HepG2 (cell line): ENCODE measurements at regions not wholly inside any gene's neighbourhood (a gene's known extent, or its start where the extent isn't known, plus 50 kb on each side); places are given as distances from the start of the nearest gene placed in this dataset.

ENCODE experiments used
- ATAC-seq: fragments of 200-7000 bp; cut with Tn5 transposase; 3 replicates; pipeline ENCODE4 v1.9.1; 2020; ENCODE audit warnings: mild to moderate bottlenecking, moderate library complexity
- BruUV-seq: library from RNA; stranded (reverse); fragments of 400-500 nt; replicated peaks from 2 replicates; lab custom pipeline; 2021; lab: Mats Ljungman, UMichigan
- CTCF ChIA-PET: fragments of 300-600 bp; formaldehyde crosslinking; extraction: SDS; loops from one replicate; lab custom pipeline; 2021; ENCODE audit warnings: low total read pairs, inconsistent platforms, low intra/inter-chr PET ratio; lab: Yijun Ruan, JAX
- POLR2A ChIA-PET: fragments of 350-600 bp; sonication (Branson Sonifier 250); formaldehyde crosslinking; loops from one replicate; lab custom pipeline; 2020; ENCODE audit warnings: antibody characterized with exemption, inconsistent platforms; lab: Yijun Ruan, JAX
- DNase-seq: peaks from one replicate; pipeline ENCODE4 v3.0.0-alpha.2; 2015; ENCODE audit warnings: low spot score
- FAIRE-seq: peaks from 3 replicates; lab custom pipeline; 2011; peaks lifted over from hg19 to GRCh38; lab: Jason Lieb, UNC
- H2AFZ ChIP-seq: one replicate; pipeline ENCODE4 v1.6.1; 2011; ENCODE audit warnings: low read length, inconsistent platforms
- H3K27ac ChIP-seq: fragments of 300-600 bp; 3 replicates; pipeline ENCODE4 v1.8.0; 2011; ENCODE audit warnings: mixed run types, mild to moderate bottlenecking, mixed read lengths, low read length, inconsistent platforms; ENCODE audit not compliant: insufficient read depth; ENCODE audit errors: extremely low read length
- H3K27me3 ChIP-seq, 2 experiments: fragments of 200-600 bp in 1 of 2; 2 replicates in 1 of 2; 3 replicates in 1 of 2; pipeline versions ENCODE4 v1.6.0 to v1.8.0; 2011; ENCODE audit warnings: low read length in 2 of 2, mild to moderate bottlenecking in 2 of 2, moderate library complexity in 2 of 2, inconsistent platforms in 1 of 2; ENCODE audit not compliant: insufficient read depth in 2 of 2, control insufficient read depth in 1 of 2
- H3K36me3 ChIP-seq, 2 experiments: fragments of 200-600 bp in 1 of 2; replicated peaks in 1 of 2; 2 replicates in 1 of 2; 3 replicates in 1 of 2; pipeline versions ENCODE4 v1.5.1 to v1.8.0; 2011; ENCODE audit warnings: low read length in 2 of 2, inconsistent platforms in 1 of 2; ENCODE audit not compliant: insufficient read depth in 2 of 2, control insufficient read depth in 1 of 2
- H3K4me1 ChIP-seq: 2 replicates; pipeline ENCODE4 v1.5.1; 2012; ENCODE audit warnings: low read length, inconsistent platforms; ENCODE audit not compliant: insufficient read depth
- H3K4me2 ChIP-seq: 2 replicates; pipeline ENCODE4 v1.6.0; 2011; ENCODE audit warnings: low read depth, low read length, inconsistent platforms
- H3K4me3 ChIP-seq, 3 experiments: fragments of 200-600 bp in 1 of 3; sonication (generic), shearing (Covaris generic) in 1 of 3; replicated peaks in 1 of 3; 2 replicates each; pipeline ENCODE4 v1.5.1; 2011 to 2016; ENCODE audit warnings: low read length in 3 of 3, inconsistent platforms in 2 of 3, low read depth in 2 of 3, mild to moderate bottlenecking in 2 of 3, control low read depth in 1 of 3, mixed read lengths in 1 of 3; ENCODE audit not compliant: insufficient read depth in 1 of 3
- H3K79me2 ChIP-seq: one replicate; pipeline ENCODE4 v1.6.1; 2011; ENCODE audit warnings: low read length, inconsistent platforms; ENCODE audit not compliant: insufficient read depth
- H3K9ac ChIP-seq: 2 replicates; pipeline ENCODE4 v1.6.0; 2011; ENCODE audit warnings: mild to moderate bottlenecking, low read depth, low read length, inconsistent platforms; ENCODE audit not compliant: insufficient read depth
- H3K9me3 ChIP-seq: 2 replicates; pipeline ENCODE4 v1.5.1; 2012; ENCODE audit warnings: mild to moderate bottlenecking, low read length
- H4K20me1 ChIP-seq: 2 replicates; pipeline ENCODE4 v1.6.0; 2011; ENCODE audit warnings: inconsistent platforms, mild to moderate bottlenecking, low read length, moderate library complexity; ENCODE audit not compliant: insufficient read depth
- AKAP8 ChIP-seq: sonication (generic); formaldehyde crosslinking; IDR thresholded peaks from 2 replicates; pipeline ENCODE4 v1.5.1; 2020; ENCODE audit warnings: mild to moderate bottlenecking, missing genetic modification reagents
- CCAR2 ChIP-seq: fragments of 200-400 bp; formaldehyde crosslinking; optimal IDR thresholded peaks from 2 replicates; pipeline ENCODE3; 2018; ENCODE audit warnings: low read depth, mild to moderate bottlenecking, low read length, moderate library complexity
- MZF1 ChIP-seq: sonication (generic); formaldehyde crosslinking; IDR thresholded peaks from 2 replicates; pipeline ENCODE4 v1.8.1; 2023; ENCODE audit warnings: mild to moderate bottlenecking, missing genetic modification reagents, borderline replicate concordance
- ONECUT2 ChIP-seq: sonication (generic); formaldehyde crosslinking; IDR thresholded peaks from 2 replicates; pipeline ENCODE4 v1.4.0; 2020; ENCODE audit warnings: missing genetic modification reagents
- PAXIP1 ChIP-seq: sonication (generic); formaldehyde crosslinking; conservative IDR thresholded peaks from 2 replicates; pipeline ENCODE4 v1.4.0; 2020; ENCODE audit warnings: mild to moderate bottlenecking, missing genetic modification reagents, moderate library complexity
- PBX3 ChIP-seq: sonication (generic); formaldehyde crosslinking; IDR thresholded peaks from 2 replicates; pipeline ENCODE4 v1.8.1; 2023; ENCODE audit warnings: missing genetic modification reagents, inconsistent platforms, borderline replicate concordance
- RARA ChIP-seq: IDR thresholded peaks from 2 replicates; pipeline ENCODE4 v1.6.1; 2016; ENCODE audit warnings: missing genetic modification reagents, missing compliant biosample characterization
- SMAD1 ChIP-seq: sonication (generic); formaldehyde crosslinking; IDR thresholded peaks from 2 replicates; pipeline ENCODE4 v1.4.0; 2020; ENCODE audit warnings: missing genetic modification reagents, low read depth, mild to moderate bottlenecking, borderline replicate concordance
- THAP11 ChIP-seq: IDR thresholded peaks from 2 replicates; pipeline ENCODE4 v1.6.1; 2016; ENCODE audit warnings: missing biosample characterization, missing genetic modification reagents
- TOE1 ChIP-seq: sonication (generic); formaldehyde crosslinking; IDR thresholded peaks from 2 replicates; pipeline ENCODE4 v1.4.0; 2020; ENCODE audit warnings: mild to moderate bottlenecking, missing genetic modification reagents
- ZBTB20 ChIP-seq: sonication (generic); formaldehyde crosslinking; IDR thresholded peaks from 2 replicates; pipeline ENCODE4 v1.8.1; 2023; ENCODE audit warnings: missing genetic modification reagents, low read depth, mild to moderate bottlenecking, borderline replicate concordance
- ZBTB38 ChIP-seq: sonication (generic); formaldehyde crosslinking; IDR thresholded peaks from 2 replicates; pipeline ENCODE4 v1.5.1; 2020; ENCODE audit warnings: mild to moderate bottlenecking, missing genetic modification reagents
- ZKSCAN5 ChIP-seq: sonication (generic); formaldehyde crosslinking; IDR thresholded peaks from 2 replicates; pipeline ENCODE4 v1.5.1; 2020; ENCODE audit warnings: mild to moderate bottlenecking, missing genetic modification reagents
- ZNF773 ChIP-seq: sonication (generic); formaldehyde crosslinking; IDR thresholded peaks from 2 replicates; pipeline ENCODE4 v1.4.0; 2020; ENCODE audit warnings: missing genetic modification reagents, borderline replicate concordance
- ZNF790 ChIP-seq: sonication (generic); formaldehyde crosslinking; IDR thresholded peaks from 2 replicates; pipeline ENCODE4 v1.8.0; 2022; ENCODE audit warnings: missing genetic modification reagents, mild to moderate bottlenecking, borderline replicate concordance
- ZNF891 ChIP-seq: sonication (generic); formaldehyde crosslinking; IDR thresholded peaks from 2 replicates; pipeline ENCODE4 v1.5.0; 2020; ENCODE audit warnings: mild to moderate bottlenecking, missing genetic modification reagents
- ZSCAN12 ChIP-seq: sonication (generic); formaldehyde crosslinking; IDR thresholded peaks from 2 replicates; pipeline ENCODE4 v1.9.0; 2021; ENCODE audit warnings: mild to moderate bottlenecking, missing genetic modification reagents
- ZSCAN5A ChIP-seq: sonication (generic); formaldehyde crosslinking; IDR thresholded peaks from 2 replicates; pipeline ENCODE4 v1.8.0; 2022; ENCODE audit warnings: mild to moderate bottlenecking, missing genetic modification reagents, borderline replicate concordance
- WGBS: methylation state at CpG from one replicate; pipeline ENCODE4 v1.1.6; 2017; ENCODE audit warnings: low lambda C conversion rate; 5-methylcytosine and 5-hydroxymethylcytosine counted together
- in situ Hi-C: cut with HindIII; loops from 2 replicates; pipeline ENCODE4 v1.10.0; 2017; ENCODE audit warnings: low pct_unique_long_range_greater_than_20kb; ENCODE audit not compliant: extremely low pct_ligation_motif_present
- intact Hi-C: fragments of 100-400 bp; cut with micrococcal nuclease; formaldehyde crosslinking; loops from one replicate; pipeline ENCODE4 v1.10.0; 2022; ENCODE audit not compliant: unreplicated experiment

GRCh38 chr18:22336406-22336805, 81.3 kb downstream of the CTAGE1 start (continued):
- TF ChIP-seq PAXIP1 (no peak), RARA (CRISPR knock-in tag) (no peak)

GRCh38 chr18:22335731-22336198, 82.0 kb downstream of the CTAGE1 start:
- no peak overlapping the region for H3K9ac ChIP-seq
- no peaks in the 10 kb centered on the region for H3K79me2 ChIP-seq
- TF ChIP-seq ZSCAN5A (CRISPR knock-in tag) (no peak), ZBTB20 (CRISPR knock-in tag) (no peak), TOE1 (CRISPR knock-in tag) (no peak), SMAD1 (CRISPR knock-in tag) (no peak), ZNF773 (CRISPR knock-in tag) (no peak), PBX3 (CRISPR knock-in tag) (no peak), ZSCAN12 (CRISPR knock-in tag) (no peak), ZNF891 (CRISPR knock-in tag) (no peak), ZBTB38 (no peak), ZKSCAN5 (CRISPR knock-in tag) (no peak), ZNF790 (CRISPR knock-in tag) (no peak), MZF1 (CRISPR knock-in tag) (no peak), AKAP8 (CRISPR knock-in tag) (no peak), THAP11 (CRISPR knock-in tag) (no peak), ONECUT2 (CRISPR knock-in tag) (no peak), CCAR2 (no peak)
- TF ChIP-seq, all 625 proteins: peak for 0
- intact Hi-C loops (no loop called here), in situ Hi-C loops (no loop called here)
- no peaks in the 10 kb centered on the region for H3K36me3 ChIP-seq
- no peak overlapping the region for H3K4me3 ChIP-seq
- no peak overlapping the region for H3K4me2 ChIP-seq
- no peaks in the 10 kb centered on the region for H3K9me3 ChIP-seq
- CTCF ChIA-PET = no interaction called here
- FAIRE-seq (no peak), ATAC-seq (no peak), DNase-seq (no peak)
- peaks cover 0 to 6% of the 10 kb centered on the region in 2 experiments; a peak in 1 of 5 replicates for H3K27me3 ChIP-seq
- POLR2A ChIA-PET = no interaction called here
- no peaks in the 10 kb centered on the region for H3K4me1 ChIP-seq
- no TSS peak for BruUV-seq
- 33% methylated on average over 13 of the region's 15 CpGs for WGBS
- no peaks in the 10 kb centered on the region for H4K20me1 ChIP-seq
- no peak overlapping the region for H2AFZ ChIP-seq
- H3K27ac ChIP-seq = no peak overlapping the region
